22Rv1 (cell line): ENCODE measurements at regions not wholly inside any gene's neighbourhood (a gene's known extent, or its start where the extent isn't known, plus 50 kb on each side); places are given as distances from the start of the nearest gene placed in this dataset.

Experiments used
- H3K27ac ChIP-seq: fragments of 450-650 bp; 2 replicates; pipeline ENCODE4 v1.5.1; 2017
- ZFX ChIP-seq: fragments of 450-650 bp; IDR thresholded peaks from 2 replicates; pipeline ENCODE4 v1.6.1; 2017; ENCODE audit warnings: antibody characterized with exemption, borderline replicate concordance
- TF ChIP-seq, protein P1 (sequence below): fragments of 450-650 bp; IDR thresholded peaks from 2 replicates; pipeline ENCODE4 v1.5.1; 2017; ENCODE audit warnings: mild to moderate bottlenecking

DNA sequence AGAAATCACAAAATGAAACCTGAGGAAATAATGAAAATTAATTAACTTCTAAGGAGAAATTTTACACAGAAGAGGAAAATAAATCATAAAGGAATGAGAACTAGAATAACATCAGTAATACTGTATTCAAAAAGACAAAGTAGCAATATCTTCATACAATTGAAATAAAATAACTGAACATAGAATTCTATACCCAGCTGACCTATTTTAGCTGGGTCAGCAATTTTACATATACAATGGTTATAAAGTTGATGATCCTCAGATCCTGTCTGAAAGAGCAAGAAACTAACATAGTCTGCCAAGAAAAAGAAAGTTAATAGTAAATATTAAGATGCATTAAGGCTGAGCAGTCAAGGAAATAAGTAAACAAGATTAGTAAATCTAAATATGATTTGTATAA lies 93.0 kb upstream of the P3H2 start:
- TF ChIP-seq, protein P1, sequence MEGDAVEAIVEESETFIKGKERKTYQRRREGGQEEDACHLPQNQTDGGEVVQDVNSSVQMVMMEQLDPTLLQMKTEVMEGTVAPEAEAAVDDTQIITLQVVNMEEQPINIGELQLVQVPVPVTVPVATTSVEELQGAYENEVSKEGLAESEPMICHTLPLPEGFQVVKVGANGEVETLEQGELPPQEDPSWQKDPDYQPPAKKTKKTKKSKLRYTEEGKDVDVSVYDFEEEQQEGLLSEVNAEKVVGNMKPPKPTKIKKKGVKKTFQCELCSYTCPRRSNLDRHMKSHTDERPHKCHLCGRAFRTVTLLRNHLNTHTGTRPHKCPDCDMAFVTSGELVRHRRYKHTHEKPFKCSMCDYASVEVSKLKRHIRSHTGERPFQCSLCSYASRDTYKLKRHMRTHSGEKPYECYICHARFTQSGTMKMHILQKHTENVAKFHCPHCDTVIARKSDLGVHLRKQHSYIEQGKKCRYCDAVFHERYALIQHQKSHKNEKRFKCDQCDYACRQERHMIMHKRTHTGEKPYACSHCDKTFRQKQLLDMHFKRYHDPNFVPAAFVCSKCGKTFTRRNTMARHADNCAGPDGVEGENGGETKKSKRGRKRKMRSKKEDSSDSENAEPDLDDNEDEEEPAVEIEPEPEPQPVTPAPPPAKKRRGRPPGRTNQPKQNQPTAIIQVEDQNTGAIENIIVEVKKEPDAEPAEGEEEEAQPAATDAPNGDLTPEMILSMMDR: no peak
- no peak for TF ChIP-seq ZFX

GRCh38 chr3:190210608-190211007 lies 89.9 kb upstream of the P3H2 start:
- TF ChIP-seq ZFX: no peak
- TF ChIP-seq, protein P1: no peak
- no peak overlapping the region for H3K27ac ChIP-seq

More for the DNA sequence above, 93.0 kb upstream of the P3H2 start:
- no peak overlapping the region for H3K27ac ChIP-seq

DNA sequence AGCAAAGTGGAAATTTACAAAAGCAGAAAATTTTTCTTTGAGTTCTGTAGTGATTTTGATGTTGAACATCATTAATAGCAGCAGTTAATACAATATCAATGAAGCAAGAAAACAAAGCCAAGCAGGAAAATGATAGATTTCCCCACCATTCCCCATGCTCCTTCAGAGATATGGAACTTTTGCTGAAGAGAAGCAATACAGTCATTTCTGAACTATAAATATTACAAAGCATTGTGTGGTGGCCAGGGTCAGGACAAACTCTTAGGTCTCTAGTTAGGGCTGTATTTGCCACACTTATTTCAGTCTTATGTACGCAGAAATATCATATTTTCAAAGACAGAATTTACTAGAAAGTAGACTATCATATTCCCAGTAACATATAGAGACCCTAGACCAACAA lies 88.8 kb upstream of the P3H2 start:
- no peak for TF ChIP-seq ZFX
- TF ChIP-seq, protein P1: no peak
- no peak overlapping the region for H3K27ac ChIP-seq

DNA sequence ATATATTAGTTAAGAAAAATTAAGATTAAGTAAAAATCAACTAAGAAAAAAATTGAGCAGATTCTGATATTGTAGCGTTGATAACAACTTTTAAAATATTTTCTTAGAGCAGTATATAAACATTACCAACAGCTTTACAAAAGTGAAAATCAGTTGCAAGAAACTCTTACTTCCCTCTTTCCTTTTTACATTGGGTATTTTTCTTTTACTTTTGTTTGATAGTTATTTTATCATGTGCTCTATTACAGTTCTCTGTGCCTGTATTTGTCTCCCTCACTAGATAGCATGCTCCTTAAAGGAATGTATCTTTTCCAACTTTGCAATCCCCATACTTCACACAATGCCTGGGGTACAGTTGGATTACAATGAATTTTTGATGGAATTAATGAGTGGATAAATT lies 87.5 kb upstream of the P3H2 start:
- no peak overlapping the region for H3K27ac ChIP-seq
- TF ChIP-seq, protein P1: no peak

DNA sequence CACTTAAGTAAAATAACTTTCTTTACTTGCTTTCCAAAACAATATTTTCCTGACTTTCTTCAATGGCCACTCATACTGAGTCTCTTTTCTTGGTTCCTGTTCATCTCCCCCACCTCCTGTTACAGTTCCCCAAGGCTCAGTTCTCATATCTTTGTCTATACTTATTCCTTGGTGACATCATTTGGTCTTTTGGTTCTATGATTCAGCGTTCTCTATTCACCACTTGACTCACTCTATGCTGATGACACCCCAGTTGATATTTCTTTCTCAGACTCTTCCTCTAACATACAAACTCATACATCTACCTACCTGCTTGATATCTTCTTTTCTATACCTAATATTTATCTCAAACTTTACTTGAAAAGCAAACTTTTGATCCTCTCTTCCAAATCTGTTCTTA lies 85.0 kb upstream of the P3H2 start:
- H3K27ac ChIP-seq: no peak overlapping the region
- TF ChIP-seq, protein P1: no peak
- no peak for TF ChIP-seq ZFX

GRCh38 chr3:190204200-190204599 lies 83.5 kb upstream of the P3H2 start:
- TF ChIP-seq, protein P1: no peak
- no peak for TF ChIP-seq ZFX
- no peak overlapping the region for H3K27ac ChIP-seq

GRCh38 chr3:190197346-190197763 lies 76.7 kb upstream of the P3H2 start:
- H3K27ac ChIP-seq: no peak overlapping the region
- TF ChIP-seq, protein P1: no peak
- no peak for TF ChIP-seq ZFX
